HEK293 (cell line): ENCODE measurements at regions not wholly inside any gene's neighbourhood (a gene's known extent, or its start where the extent isn't known, plus 50 kb on each side); places are given as distances from the start of the nearest gene placed in this dataset.

Source experiments
- CTCF ChIA-PET: fragments of 350-600 bp; formaldehyde crosslinking; extraction: SDS; loops from one replicate; lab custom pipeline; 2021; ENCODE audit warnings: antibody characterized with exemption; lab: Yijun Ruan, JAX
- POLR2A ChIA-PET: fragments of 300-600 bp; formaldehyde crosslinking; extraction: SDS; loops from one replicate; lab custom pipeline; 2020; ENCODE audit warnings: antibody characterized with exemption, inconsistent platforms; lab: Yijun Ruan, JAX
- H3K27ac ChIP-seq: fragments of 200-500 bp; sonication (Bioruptor generic); 2 replicates; pipeline ENCODE4 v1.5.1; 2014; ENCODE audit warnings: low read depth, low read length, control low read depth, inconsistent platforms; ENCODE audit errors: extremely low read depth
- H3K36me3 ChIP-seq, 2 experiments: fragments of 200-500 bp in 1 of 2; sonication (Bioruptor generic) in 1 of 2; 1 replicate in 1 of 2; 2 replicates in 1 of 2; pipeline ENCODE4 v1.5.1; 2014 to 2017; ENCODE audit warnings: inconsistent platforms in 2 of 2, low read length in 2 of 2; ENCODE audit not compliant: control insufficient read depth in 2 of 2, insufficient read depth in 1 of 2
- H3K4me1 ChIP-seq: fragments of 200-500 bp; sonication (Bioruptor generic); 2 replicates; pipeline ENCODE4 v1.5.1; 2014; ENCODE audit warnings: mild to moderate bottlenecking, low read length, inconsistent platforms; ENCODE audit not compliant: control insufficient read depth, insufficient read depth
- H3K4me3 ChIP-seq: 2 replicates; pipeline ENCODE4 v1.5.1; 2011; ENCODE audit warnings: low read depth, mild to moderate bottlenecking, control low read depth, low read length, moderate library complexity
- H3K9me3 ChIP-seq: fragments of 200-500 bp; sonication (Bioruptor generic); 2 replicates; pipeline ENCODE4 v1.5.1; 2014; ENCODE audit warnings: low read depth, low read length, inconsistent platforms; ENCODE audit not compliant: control insufficient read depth, insufficient read depth
- ATF2 ChIP-seq: fragments of 450-650 bp; formaldehyde crosslinking; IDR thresholded peaks from 2 replicates; pipeline ENCODE4 v1.5.1; 2016; ENCODE audit warnings: missing biosample characterization, missing genetic modification characterization, low read depth
- GLIS1 ChIP-seq: fragments of 450-650 bp; formaldehyde crosslinking; IDR thresholded peaks from 2 replicates; pipeline ENCODE4 v1.5.1; 2016; ENCODE audit warnings: missing biosample characterization, missing genetic modification characterization
- KLF10 ChIP-seq: fragments of 450-650 bp; IDR thresholded peaks from 2 replicates; pipeline ENCODE4 v1.5.1; 2018; ENCODE audit warnings: missing biosample characterization, mild to moderate bottlenecking, missing genetic modification characterization
- PRDM10 ChIP-seq: fragments of 450-650 bp; formaldehyde crosslinking; IDR thresholded peaks from 2 replicates; pipeline ENCODE4 v1.5.1; 2016; ENCODE audit warnings: missing biosample characterization, missing genetic modification characterization
- SETDB1 ChIP-seq: IDR thresholded peaks from one replicate; pipeline ENCODE4 v1.6.1; 2017; ENCODE audit warnings: mild to moderate bottlenecking, low read length, moderate library complexity, mixed read lengths; ENCODE audit not compliant: insufficient read length
- SP3 ChIP-seq: fragments of 450-650 bp; formaldehyde crosslinking; IDR thresholded peaks from 2 replicates; pipeline ENCODE4 v1.5.1; 2016; ENCODE audit warnings: missing biosample characterization, missing genetic modification characterization
- SP7 ChIP-seq: fragments of 450-650 bp; formaldehyde crosslinking; IDR thresholded peaks from 2 replicates; pipeline ENCODE4 v1.5.1; 2016; ENCODE audit warnings: missing biosample characterization, missing genetic modification characterization
- ZBTB10 ChIP-seq: fragments of 450-650 bp; formaldehyde crosslinking; IDR thresholded peaks from 2 replicates; pipeline ENCODE4 v1.5.1; 2016; ENCODE audit warnings: missing biosample characterization, missing genetic modification characterization
- ZFP69B ChIP-seq: fragments of 450-650 bp; formaldehyde crosslinking; IDR thresholded peaks from 2 replicates; pipeline ENCODE4 v1.5.1; 2016; ENCODE audit warnings: missing biosample characterization, missing genetic modification characterization
- ZNF121 ChIP-seq: fragments of 450-650 bp; formaldehyde crosslinking; IDR thresholded peaks from 2 replicates; pipeline ENCODE4 v1.5.1; 2016; ENCODE audit warnings: missing biosample characterization, missing genetic modification characterization
- ZNF2 ChIP-seq: fragments of 450-650 bp; formaldehyde crosslinking; IDR thresholded peaks from 2 replicates; pipeline ENCODE4 v1.5.1; 2016; ENCODE audit warnings: missing biosample characterization, missing genetic modification characterization
- ZNF280D ChIP-seq: fragments of 450-650 bp; formaldehyde crosslinking; IDR thresholded peaks from 2 replicates; pipeline ENCODE4 v1.5.1; 2016; ENCODE audit warnings: missing biosample characterization, missing genetic modification characterization
- ZNF335 ChIP-seq: fragments of 450-650 bp; formaldehyde crosslinking; conservative IDR thresholded peaks from 2 replicates; pipeline ENCODE4 v1.5.1; 2016; ENCODE audit warnings: missing biosample characterization, missing genetic modification characterization
- ZNF341 ChIP-seq: fragments of 450-650 bp; formaldehyde crosslinking; IDR thresholded peaks from 2 replicates; pipeline ENCODE4; 2016; ENCODE audit warnings: low read depth, missing biosample characterization, missing genetic modification characterization
- ZNF580 ChIP-seq: fragments of 450-650 bp; formaldehyde crosslinking; IDR thresholded peaks from 2 replicates; pipeline ENCODE4 v1.5.1; 2016; ENCODE audit warnings: missing biosample characterization, missing genetic modification characterization
- ZNF654 ChIP-seq: fragments of 450-650 bp; formaldehyde crosslinking; IDR thresholded peaks from 2 replicates; pipeline ENCODE4 v1.5.1; 2016; ENCODE audit warnings: low read depth, missing biosample characterization, missing genetic modification characterization
- ZNF658 ChIP-seq: fragments of 450-650 bp; formaldehyde crosslinking; IDR thresholded peaks from 2 replicates; pipeline ENCODE4; 2016; ENCODE audit warnings: missing biosample characterization, missing genetic modification characterization
- ZNF776 ChIP-seq: fragments of 450-650 bp; formaldehyde crosslinking; IDR thresholded peaks from 2 replicates; pipeline ENCODE4 v1.5.0; 2017; ENCODE audit warnings: missing biosample characterization, missing genetic modification characterization, borderline replicate concordance
- ZNF843 ChIP-seq: fragments of 450-650 bp; formaldehyde crosslinking; IDR thresholded peaks from 2 replicates; pipeline ENCODE4 v1.5.1; 2016; ENCODE audit warnings: missing biosample characterization, missing genetic modification characterization
- ZXDB ChIP-seq: fragments of 450-650 bp; formaldehyde crosslinking; IDR thresholded peaks from 2 replicates; pipeline ENCODE4 v1.5.1; 2016; ENCODE audit warnings: missing biosample characterization, missing genetic modification characterization

- ChIA-PET CTCF (interaction anchor here (0.5 to 7.5 kb wide), 44 partner anchors 8 to 1298 kb away, joined by 3 to 167 read pairs (median 4); partner anchors contain the start of gene HOXA5), POLR2A (interaction anchor here (0.6 to 1.5 kb wide), 9 partner anchors 35 to 1269 kb away, joined by 3 to 8 read pairs (median 4); partner anchors contain the start of gene CBX3)
- TF ChIP-seq PRDM10 (tag by site-specific recombination) (peak; percentile 8; the same call in 1 of the 2 replicates), ATF2 (tag by site-specific recombination) (no peak)
- Histone ChIP-seq H3K36me3 (no peaks in the 10 kb centered on the region), H3K4me3 (no peak overlapping the region), H3K9me3 (no peaks in the 10 kb centered on the region), H3K27ac (0 out of 2 replicates have a peak overlapping the region, but pooled peaks have one; percentile 12), H3K4me1 (peaks cover 14% of the 10 kb centered on the region)
These were observed 258.6 kb upstream of the NFE2L3 start for GRCh38 chr7:25893436-25893835.

- POLR2A ChIA-PET: interaction anchor here (0.6 to 1.5 kb wide), 8 partner anchors 36 to 1291 kb away, joined by 3 to 8 read pairs (median 4); partner anchors contain the start of genes CBX3 and HOXA11
- H3K4me3 ChIP-seq: no peak overlapping the region
- no peaks in the 10 kb centered on the region for H3K9me3 ChIP-seq
- peaks cover 8% of the 10 kb centered on the region for H3K4me1 ChIP-seq
- H3K27ac ChIP-seq: peak overlapping the region; percentile 16; the same call in 1 of the 2 replicates
- CTCF ChIA-PET: interaction anchor here (0.5 to 7.5 kb wide), 53 partner anchors 10 to 1642 kb away, joined by 3 to 167 read pairs (median 4); no protein-coding TSS in a partner anchor
- H3K36me3 ChIP-seq: no peaks in the 10 kb centered on the region
- TF ChIP-seq ZFP69B (tag by site-specific recombination) (0 out of 2 replicates have a peak, but pooled peaks have one; percentile 10), SP3 (tag by site-specific recombination) (peak; percentile 55; the same call in 1 of the 2 replicates), ZNF843 (tag by site-specific recombination) (no peak), KLF10 (tag by site-specific recombination) (no peak), ZNF580 (tag by site-specific recombination) (peak; percentile 99), ZXDB (peak; percentile 22), ZNF2 (tag by site-specific recombination) (0 out of 2 replicates have a peak, but pooled peaks have one; percentile 18), GLIS1 (peak; percentile 42), ZNF335 (tag by site-specific recombination) (peak; percentile 67), ZNF658 (tag by site-specific recombination) (no peak), ZNF341 (no peak), ZBTB10 (tag by site-specific recombination) (no peak), SETDB1 (no peak), SP7 (0 out of 2 replicates have a peak, but pooled peaks have one; percentile 49), ZNF654 (tag by site-specific recombination) (peak; percentile 3; the same call in 1 of the 2 replicates), ZNF121 (tag by site-specific recombination) (0 out of 2 replicates have a peak, but pooled peaks have one; percentile 34), ZNF776 (tag by site-specific recombination) (no peak), ZNF280D (0 out of 2 replicates have a peak, but pooled peaks have one; percentile 32)
These were observed 257.7 kb upstream of the NFE2L3 start for GRCh38 chr7:25894002-25894901.
